Vagina (tissue), 2 donors: ENCODE measurements at regions not wholly inside any gene's neighbourhood (a gene's known extent, or its start where the extent isn't known, plus 50 kb on each side); places are given as distances from the start of the nearest gene placed in this dataset.

Experiments
- CTCF ChIP-seq, 3 experiments: fragments of 450-650 bp in 2 of 3; fragments of 200-600 bp in 1 of 3; sonication (generic) in 1 of 3; IDR thresholded peaks; one replicate each; pipeline ENCODE4 v1.5.1; 2017 to 2019; ENCODE audit warnings: antibody characterized with exemption in 3 of 3, mild to moderate bottlenecking in 2 of 3, moderate library complexity in 2 of 3
- POLR2A ChIP-seq, 2 donors: fragments of 450-650 bp; IDR thresholded peaks; one replicate each; pipeline ENCODE4 v1.6.1; 2017; ENCODE audit warnings: antibody characterized with exemption in 2 of 2, mild to moderate bottlenecking in 2 of 2, moderate library complexity in 2 of 2

DNA sequence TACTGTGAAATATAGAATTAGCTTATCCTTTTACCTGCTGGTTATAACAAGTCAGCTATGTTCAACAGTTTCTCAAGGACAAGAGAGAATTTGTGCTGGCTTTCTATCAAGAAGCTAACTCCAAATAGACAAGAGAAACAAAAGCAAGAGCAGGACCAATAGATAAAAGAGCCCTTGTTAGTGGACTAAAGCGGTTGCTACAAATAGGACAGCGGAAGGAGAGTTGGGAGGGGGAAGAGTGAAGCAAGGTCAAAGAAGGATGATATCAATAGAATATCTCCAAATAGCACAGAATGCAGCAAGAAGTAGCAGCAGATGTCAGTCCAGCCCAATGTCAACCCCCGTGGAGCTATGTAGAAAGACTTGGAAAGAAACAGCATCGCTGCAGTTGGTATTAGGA is 53.0 kb upstream of the AKT3 start:
- TF ChIP-seq POLR2A (IDR thresholded peaks at IDR 0.05) (no peak), CTCF (IDR thresholded peaks at IDR 0.05) (no peak)
